ENCODE measurements at regions not wholly inside any gene's neighbourhood (a gene's known extent, or its start where the extent isn't known, plus 50 kb on each side); places are given as distances from the start of the nearest gene placed in this dataset.

- no peaks in the 10 kb centered on the region for H3K27me3 ChIP-seq (ENCODE audit: control insufficient read depth in 2 of 2, insufficient read depth in 2 of 2, low read length in 2 of 2)
- no peak overlapping the region for H3K4me3 ChIP-seq (replicated peaks in 1 of 3; ENCODE audit: low read depth in 2 of 3, low read length in 3 of 3)
- no peaks in the 10 kb centered on the region for H4K20me1 ChIP-seq (ENCODE audit: insufficient read depth, low read length)
- H3K4me1 ChIP-seq (ENCODE audit: control insufficient read depth in 1 of 2, insufficient read depth in 2 of 2, low read length in 2 of 2) = no peaks in the 10 kb centered on the region
- no peak overlapping the region for H3K4me2 ChIP-seq (replicated peaks; ENCODE audit: extremely low read depth, low read length, poor library complexity, severe bottlenecking)
- TF ChIP-seq CTCF (IDR thresholded peaks at IDR 0.05) = no peak
- H3K9ac ChIP-seq (ENCODE audit: insufficient read depth, low read length, poor library complexity, severe bottlenecking) = no peak overlapping the region
- H3K27ac Mint-ChIP-seq = no peak overlapping the region
- H3K36me3 ChIP-seq (replicated peaks in 1 of 2; ENCODE audit: control insufficient read depth in 1 of 2, insufficient read depth in 2 of 2, low read length in 2 of 2) = no peaks in the 10 kb centered on the region
- peaks cover 4 to 15% (median 9%) of the 10 kb centered on the region in 7 donors for H3K9me3 Mint-ChIP-seq
- peaks cover 12 to 19% of the 10 kb centered on the region in 2 donors for H3K9me3 ChIP-seq (replicated peaks in 1 of 2; ENCODE audit: control insufficient read depth in 1 of 2, insufficient read depth in 1 of 2, low read length in 2 of 2)
- intact Hi-C loops (cut with micrococcal nuclease) = no loop called here
- H2AFZ ChIP-seq (ENCODE audit: insufficient read depth, low read depth, low read length, poor library complexity, severe bottlenecking) = no peak overlapping the region
- no peaks in the 10 kb centered on the region for H3K79me2 ChIP-seq (ENCODE audit: insufficient read depth, low read length)
- no peaks in the 10 kb centered on the region for H3K27me3 Mint-ChIP-seq (ENCODE audit: low read depth in 3 of 3)
- no peak overlapping the region for H3K27ac ChIP-seq (ENCODE audit: low read depth in 1 of 2, low read length in 2 of 2)
- no peak overlapping the region for H3K4me3 Mint-ChIP-seq
- no peak for DNase-seq
- no peaks in the 10 kb centered on the region for H3K4me1 Mint-ChIP-seq
- H3K36me3 Mint-ChIP-seq = no peaks in the 10 kb centered on the region
Observed at GRCh38 chr4:30413915-30414314, 306.3 kb upstream of the PCDH7 start.

- no peak overlapping the region for H3K27ac ChIP-seq (ENCODE audit: low read depth in 1 of 2, low read length in 2 of 2)
- no peaks in the 10 kb centered on the region for H3K79me2 ChIP-seq (ENCODE audit: insufficient read depth, low read length)
- Mint-ChIP-seq H3K36me3 (no peaks in the 10 kb centered on the region), H3K27me3 (ENCODE audit: low read depth in 3 of 3) (no peaks in the 10 kb centered on the region), H3K4me3 (no peak overlapping the region), H3K4me1 (no peaks in the 10 kb centered on the region), H3K9me3 (peaks cover 5 to 15% (median 9%) of the 10 kb centered on the region in 7 donors), H3K27ac (no peak overlapping the region)
- no peaks in the 10 kb centered on the region for H3K27me3 ChIP-seq (ENCODE audit: control insufficient read depth in 2 of 2, insufficient read depth in 2 of 2, low read length in 2 of 2)
- intact Hi-C loops (cut with micrococcal nuclease) = no loop called here
- no peaks in the 10 kb centered on the region for H4K20me1 ChIP-seq (ENCODE audit: insufficient read depth, low read length)
- H3K9me3 ChIP-seq (replicated peaks in 1 of 2; ENCODE audit: control insufficient read depth in 1 of 2, insufficient read depth in 1 of 2, low read length in 2 of 2) = peaks cover 13 to 19% of the 10 kb centered on the region in 2 donors
- H3K4me2 ChIP-seq (replicated peaks; ENCODE audit: extremely low read depth, low read length, poor library complexity, severe bottlenecking) = no peak overlapping the region
- H3K9ac ChIP-seq (ENCODE audit: insufficient read depth, low read length, poor library complexity, severe bottlenecking) = no peak overlapping the region
- WGBS (ENCODE audit: insufficient coverage) = 71% methylated on average over 1 of the region's 3 CpGs
- H3K4me3 ChIP-seq (replicated peaks in 1 of 3; ENCODE audit: low read depth in 2 of 3, low read length in 3 of 3) = no peak overlapping the region
- H2AFZ ChIP-seq (ENCODE audit: insufficient read depth, low read depth, low read length, poor library complexity, severe bottlenecking) = no peak overlapping the region
- H3K4me1 ChIP-seq (ENCODE audit: control insufficient read depth in 1 of 2, insufficient read depth in 2 of 2, low read length in 2 of 2) = no peaks in the 10 kb centered on the region
- no peak for TF ChIP-seq CTCF (IDR thresholded peaks at IDR 0.05)
- no peak for DNase-seq
- no peaks in the 10 kb centered on the region for H3K36me3 ChIP-seq (replicated peaks in 1 of 2; ENCODE audit: control insufficient read depth in 1 of 2, insufficient read depth in 2 of 2, low read length in 2 of 2)
Observed at GRCh38 chr4:30416547-30416946, 303.6 kb upstream of the PCDH7 start.

All from CD14-positive monocyte (primary cell).